Endothelial cell of hepatic sinusoid (primary cell): ENCODE measurements at regions not wholly inside any gene's neighbourhood (a gene's known extent, or its start where the extent isn't known, plus 50 kb on each side); places are given as distances from the start of the nearest gene placed in this dataset.
"Not testable (repeated sequence)": the region's sequence is repeated elsewhere in the genome, so short reads cannot be mapped to it uniquely, and the experiment has no call there.

ENCODE experiments used
- in situ Hi-C: cut with HindIII; loops from 2 replicates; pipeline ENCODE4 v1.10.0; 2017; ENCODE audit warnings: low sequenced_read_pairs

- in situ Hi-C loops, result no loop called here
These were observed 97.1 kb downstream of the PLPPR4 start for GRCh38 chr1:99361406-99361805.

- in situ Hi-C loops, result no loop called here
These were observed 99.2 kb downstream of the PLPPR4 start for GRCh38 chr1:99363531-99363930.

GRCh38 chr1:99365141-99365540, 100.8 kb downstream of the PLPPR4 start:
- in situ Hi-C loops, result loop anchor here (5.0 kb wide), 1 partner anchor 77 kb away; no protein-coding TSS in a partner anchor

- in situ Hi-C loops, result loop anchor here (5.0 kb wide), 1 partner anchor 77 kb away; no protein-coding TSS in a partner anchor
These were observed 101.3 kb downstream of the PLPPR4 start for GRCh38 chr1:99365545-99365944.

- in situ Hi-C loops, result loop anchor here (5.0 kb wide), 1 partner anchor 73 kb away; no protein-coding TSS in a partner anchor
These were observed 104.9 kb downstream of the PLPPR4 start for GRCh38 chr1:99369154-99369553.

DNA sequence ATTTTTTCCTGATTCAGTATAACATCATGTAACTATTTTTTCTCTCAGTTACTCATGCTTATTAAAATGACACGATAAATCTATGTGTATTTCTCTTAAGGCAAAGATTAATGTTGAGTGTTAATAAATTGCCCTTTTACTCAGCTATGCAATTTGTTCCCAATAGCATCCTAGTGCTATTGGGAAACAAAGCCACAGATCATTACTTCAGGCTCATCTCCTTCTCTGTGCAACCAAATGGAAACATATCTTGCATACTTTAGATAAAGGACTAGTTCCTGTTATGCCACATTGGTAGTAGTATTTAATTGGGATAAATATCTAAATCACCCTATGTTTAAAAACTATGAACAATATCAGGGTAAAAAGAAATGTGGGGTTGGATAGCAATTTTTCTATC, 106.2 kb downstream of the PLPPR4 start:
- in situ Hi-C loops, result no loop called here

DNA sequence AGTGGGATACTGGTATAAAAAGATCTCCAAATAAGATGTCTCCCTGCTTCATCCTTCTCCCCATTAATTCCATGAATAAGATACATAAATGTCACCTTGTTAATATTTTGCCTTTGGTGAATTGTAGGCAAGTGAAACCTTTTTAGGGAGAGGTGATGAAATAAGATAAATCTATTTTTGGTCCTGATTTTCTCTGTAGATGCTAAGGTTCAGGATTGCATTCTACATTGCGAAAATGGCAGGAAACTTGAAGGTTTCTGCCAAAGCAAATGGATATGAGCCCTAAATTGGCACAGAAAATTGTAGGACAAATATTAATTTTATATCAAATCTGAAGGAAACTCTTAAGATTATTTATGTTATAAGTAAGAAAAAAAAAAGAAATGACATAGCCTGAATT, 107.1 kb downstream of the PLPPR4 start:
- in situ Hi-C loops, result no loop called here

DNA sequence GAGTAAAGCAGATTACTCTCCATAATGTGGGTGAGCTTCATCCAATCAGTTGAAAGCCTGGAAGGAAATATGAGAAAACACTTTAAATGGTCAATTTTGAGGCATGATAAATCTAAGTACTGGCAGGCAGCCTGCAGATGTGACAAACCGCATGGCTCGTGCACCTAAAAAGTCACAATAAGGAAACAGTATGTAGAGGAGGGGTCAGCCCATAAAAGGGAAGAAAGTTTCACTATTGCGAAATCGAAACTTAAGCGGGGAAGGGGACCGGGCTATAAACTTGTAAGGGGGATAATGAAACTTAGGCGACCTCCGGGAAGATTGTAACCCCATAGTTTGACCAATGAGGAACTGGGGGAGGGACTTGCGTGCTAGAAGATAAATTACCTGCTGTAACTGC, 109.8 kb downstream of the PLPPR4 start:
- in situ Hi-C loops, result no loop called here

DNA sequence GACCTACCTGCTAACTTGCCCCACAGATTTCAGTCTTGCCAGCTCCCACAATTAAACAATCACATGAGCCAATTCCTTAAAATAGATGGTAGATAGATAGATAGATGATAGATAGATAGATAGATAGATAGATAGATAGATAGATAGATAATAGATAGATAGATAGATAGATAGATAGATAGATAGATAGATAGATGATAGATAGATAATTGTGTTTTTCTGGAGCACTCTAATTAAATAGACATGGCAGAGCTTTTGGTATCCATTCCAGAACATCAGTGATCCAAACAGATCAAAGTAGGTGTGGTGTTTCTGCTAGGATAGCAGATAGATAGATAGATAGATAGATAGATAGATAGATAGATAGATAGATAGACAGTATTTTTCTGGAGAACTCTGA, 110.4 kb downstream of the PLPPR4 start:
- in situ Hi-C loops, result not testable (repeated sequence)

DNA sequence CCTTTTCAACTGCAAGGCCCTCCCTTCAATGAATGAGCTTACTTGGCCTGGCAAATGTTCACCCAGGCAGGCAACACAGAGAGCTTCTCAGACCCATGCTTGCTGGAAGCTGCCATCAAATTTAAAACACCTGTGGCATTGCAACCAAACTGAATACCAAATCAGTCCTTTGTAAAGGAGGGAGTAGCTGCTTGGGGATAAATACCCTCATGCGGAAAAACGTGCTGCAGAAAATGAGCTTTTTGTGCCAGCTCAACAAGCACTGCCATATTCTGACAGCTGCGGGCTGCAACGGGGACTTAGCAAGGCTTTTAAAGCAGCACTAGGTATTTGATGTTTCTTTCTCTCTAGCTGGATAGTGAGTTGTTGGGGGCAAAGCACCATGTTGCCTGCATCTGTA, 119.7 kb downstream of the PLPPR4 start:
- in situ Hi-C loops, result no loop called here

GRCh38 chr1:99385852-99386251, 121.6 kb downstream of the PLPPR4 start:
- in situ Hi-C loops, result no loop called here

- in situ Hi-C loops, result no loop called here
These were observed 132.1 kb downstream of the PLPPR4 start for GRCh38 chr1:99396389-99396788.

- in situ Hi-C loops, result no loop called here
These were observed 132.7 kb downstream of the PLPPR4 start for GRCh38 chr1:99397029-99397428.

- in situ Hi-C loops, result no loop called here
These were observed 133.6 kb downstream of the PLPPR4 start for GRCh38 chr1:99397863-99398262.

- in situ Hi-C loops, result not testable (repeated sequence)
These were observed 137.3 kb downstream of the PLPPR4 start for GRCh38 chr1:99401556-99401955.

DNA sequence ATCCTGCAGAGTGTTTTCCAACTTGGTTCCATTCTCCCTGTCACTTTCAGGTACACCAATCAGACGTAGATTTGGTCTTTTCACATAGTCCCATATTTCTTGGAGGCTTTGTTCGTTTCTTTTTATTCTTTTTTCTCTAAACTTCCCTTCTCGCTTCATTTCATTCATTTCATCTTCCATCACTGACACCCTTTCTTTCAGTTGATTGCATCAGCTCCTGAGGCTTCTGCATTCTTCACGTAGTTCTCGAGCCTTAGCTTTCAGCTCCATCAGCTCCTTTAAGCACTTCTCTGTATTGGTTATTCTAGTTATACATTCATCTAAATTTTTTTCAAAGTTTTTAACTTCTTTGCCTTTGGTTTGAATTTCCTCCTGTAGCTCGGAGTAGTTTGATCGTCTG, 140.1 kb downstream of the PLPPR4 start:
- in situ Hi-C loops, result not testable (repeated sequence)

GRCh38 chr1:99405325-99405724, 141.0 kb downstream of the PLPPR4 start:
- in situ Hi-C loops, result not testable (repeated sequence)

GRCh38 chr1:99407018-99407417, 142.7 kb downstream of the PLPPR4 start:
- in situ Hi-C loops, result no loop called here

GRCh38 chr1:99424087-99424486, 159.8 kb downstream of the PLPPR4 start:
- in situ Hi-C loops, result no loop called here

DNA sequence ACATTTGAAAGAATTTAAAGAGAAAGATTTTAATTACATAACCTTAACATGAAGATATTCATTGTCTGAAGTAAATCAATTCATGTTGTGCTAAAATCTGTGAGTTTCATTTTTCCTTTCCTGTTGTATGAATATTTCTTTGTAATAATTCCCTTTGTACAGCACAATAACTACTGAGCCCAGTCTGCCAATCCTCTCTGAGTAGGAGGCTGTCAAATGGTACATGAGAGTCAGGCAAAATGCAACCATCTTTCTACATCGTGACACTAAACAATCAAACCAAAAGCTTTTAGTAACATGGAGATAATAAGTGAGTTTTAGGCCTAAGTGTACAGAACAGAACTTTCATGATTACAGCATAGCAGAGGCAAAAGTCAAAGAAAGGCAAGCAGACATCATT, 165.5 kb downstream of the PLPPR4 start:
- in situ Hi-C loops, result no loop called here

GRCh38 chr1:99438656-99439230, 174.5 kb downstream of the PLPPR4 start:
- in situ Hi-C loops, result no loop called here

GRCh38 chr1:99439433-99440075, 175.3 kb downstream of the PLPPR4 start:
- in situ Hi-C loops, result loop anchor here (5.0 kb wide), 1 partner anchor 72 kb away; no protein-coding TSS in a partner anchor
